GM06990 (cell line): ENCODE measurements at regions not wholly inside any gene's neighbourhood (a gene's known extent, or its start where the extent isn't known, plus 50 kb on each side); places are given as distances from the start of the nearest gene placed in this dataset.
"Not testable (repeated sequence)": the region's sequence is repeated elsewhere in the genome, so short reads cannot be mapped to it uniquely, and the experiment has no call there.

Experiments
- DNase-seq: peaks from one replicate; pipeline ENCODE4 v3.0.0-alpha.2; 2011; ENCODE audit not compliant: insufficient read length; ENCODE audit errors: extremely low read depth
- H3K27me3 ChIP-seq: replicated peaks from 2 replicates; pipeline ENCODE4 v1.6.0; 2011; ENCODE audit warnings: low read length; ENCODE audit not compliant: control insufficient read depth, insufficient read depth
- H3K36me3 ChIP-seq: 2 replicates; pipeline ENCODE4 v1.5.1; 2011; ENCODE audit warnings: low read length; ENCODE audit not compliant: control insufficient read depth, insufficient read depth
- H3K4me3 ChIP-seq: replicated peaks from 2 replicates; pipeline ENCODE4 v1.5.1; 2011; ENCODE audit warnings: low read depth, mild to moderate bottlenecking, control low read depth, low read length
- TF ChIP-seq, protein P1 (sequence below): IDR thresholded peaks from 2 replicates; pipeline ENCODE4 v1.5.1; 2011; ENCODE audit warnings: low read length, control low read depth, mild to moderate bottlenecking, inconsistent platforms; ENCODE audit not compliant: insufficient read depth, poor library complexity, severe bottlenecking

- DNase-seq, result no peak
Measured at GRCh38 chr9:95570150-95570549, 53.4 kb upstream of the PTCH1 start.

GRCh38 chr9:95568735-95569134, 52.0 kb upstream of the PTCH1 start:
- DNase-seq, H3K27me3 ChIP-seq, H3K4me3 ChIP-seq, H3K36me3 ChIP-seq: not testable (repeated sequence)

More at GRCh38 chr9:95570150-95570549, 53.4 kb upstream of the PTCH1 start:
- Histone ChIP-seq H3K27me3 (no peaks in the 10 kb centered on the region; the same call in 1 of the 2 replicates), H3K4me3 (no peak overlapping the region), H3K36me3 (no peaks in the 10 kb centered on the region)
- TF ChIP-seq, protein P1, sequence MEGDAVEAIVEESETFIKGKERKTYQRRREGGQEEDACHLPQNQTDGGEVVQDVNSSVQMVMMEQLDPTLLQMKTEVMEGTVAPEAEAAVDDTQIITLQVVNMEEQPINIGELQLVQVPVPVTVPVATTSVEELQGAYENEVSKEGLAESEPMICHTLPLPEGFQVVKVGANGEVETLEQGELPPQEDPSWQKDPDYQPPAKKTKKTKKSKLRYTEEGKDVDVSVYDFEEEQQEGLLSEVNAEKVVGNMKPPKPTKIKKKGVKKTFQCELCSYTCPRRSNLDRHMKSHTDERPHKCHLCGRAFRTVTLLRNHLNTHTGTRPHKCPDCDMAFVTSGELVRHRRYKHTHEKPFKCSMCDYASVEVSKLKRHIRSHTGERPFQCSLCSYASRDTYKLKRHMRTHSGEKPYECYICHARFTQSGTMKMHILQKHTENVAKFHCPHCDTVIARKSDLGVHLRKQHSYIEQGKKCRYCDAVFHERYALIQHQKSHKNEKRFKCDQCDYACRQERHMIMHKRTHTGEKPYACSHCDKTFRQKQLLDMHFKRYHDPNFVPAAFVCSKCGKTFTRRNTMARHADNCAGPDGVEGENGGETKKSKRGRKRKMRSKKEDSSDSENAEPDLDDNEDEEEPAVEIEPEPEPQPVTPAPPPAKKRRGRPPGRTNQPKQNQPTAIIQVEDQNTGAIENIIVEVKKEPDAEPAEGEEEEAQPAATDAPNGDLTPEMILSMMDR, result no peak
